Liver (tissue), 3 donors: ENCODE measurements at regions not wholly inside any gene's neighbourhood (a gene's known extent, or its start where the extent isn't known, plus 50 kb on each side); places are given as distances from the start of the nearest gene placed in this dataset.
"Not testable (repeated sequence)": the region's sequence is repeated elsewhere in the genome, so short reads cannot be mapped to it uniquely, and the experiment has no call there.

Experiments used
- FOXA2 ChIP-seq: IDR thresholded peaks from 2 replicates; pipeline ENCODE4 v1.6.1; 2016; ENCODE audit warnings: antibody characterized with exemption
- GABPA ChIP-seq, 2 donors: IDR thresholded peaks in 1 of 2; conservative IDR thresholded peaks in 1 of 2; 2 replicates each; pipeline ENCODE4 v1.6.1; 2016; ENCODE audit warnings: antibody characterized with exemption in 2 of 2, mild to moderate bottlenecking in 1 of 2, moderate library complexity in 1 of 2
- HNF4G ChIP-seq: IDR thresholded peaks from 2 replicates; pipeline ENCODE4 v1.6.1; 2016; ENCODE audit warnings: antibody characterized with exemption
- RAD21 ChIP-seq, 2 donors: IDR thresholded peaks; 2 replicates each; pipeline ENCODE4 v1.6.1; 2016; ENCODE audit warnings: antibody characterized with exemption in 2 of 2, mild to moderate bottlenecking in 2 of 2
- SP1 ChIP-seq: IDR thresholded peaks from 2 replicates; pipeline ENCODE4 v1.6.1; 2018; ENCODE audit warnings: antibody characterized with exemption, mild to moderate bottlenecking
- TAF1 ChIP-seq: conservative IDR thresholded peaks from 2 replicates; pipeline ENCODE4 v1.6.1; 2016; ENCODE audit warnings: antibody characterized with exemption, mild to moderate bottlenecking
- YY1 ChIP-seq: IDR thresholded peaks from 2 replicates; pipeline ENCODE4 v1.6.1; 2016; ENCODE audit warnings: antibody characterized with exemption, mild to moderate bottlenecking
- TF ChIP-seq, protein P1 (sequence below): fragments of 150-350 bp; IDR thresholded peaks from 2 replicates; pipeline ENCODE4 v1.5.1; 2017; ENCODE audit warnings: improper control_type of control experiment, low read depth, low read length; ENCODE audit not compliant: missing input control
- TF ChIP-seq, protein P2 (sequence below): IDR thresholded peaks from 2 replicates; pipeline ENCODE4 v1.6.1; 2016; ENCODE audit warnings: antibody characterized with exemption
- donor health status: healthy.
- donor health status: healthy.

DNA sequence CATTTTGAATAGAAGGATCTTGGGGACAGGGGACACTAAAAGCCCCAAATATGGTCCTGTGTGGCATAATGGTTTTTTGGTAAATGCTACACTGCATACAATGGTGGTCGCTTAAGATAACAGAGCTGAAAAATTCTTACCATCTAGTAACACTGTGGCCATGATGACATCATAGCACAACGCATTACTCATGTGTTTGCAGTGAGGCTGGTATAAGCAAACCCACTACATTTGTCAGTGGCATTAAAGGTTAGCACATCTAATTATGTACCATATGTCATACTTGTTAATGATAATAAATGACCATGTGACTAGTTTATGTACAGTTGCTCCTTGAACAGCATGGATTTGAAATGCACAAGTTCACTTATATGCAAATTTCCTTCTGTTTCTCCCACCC lies 188.4 kb upstream of the TPTE start:
- TF ChIP-seq, protein P1, sequence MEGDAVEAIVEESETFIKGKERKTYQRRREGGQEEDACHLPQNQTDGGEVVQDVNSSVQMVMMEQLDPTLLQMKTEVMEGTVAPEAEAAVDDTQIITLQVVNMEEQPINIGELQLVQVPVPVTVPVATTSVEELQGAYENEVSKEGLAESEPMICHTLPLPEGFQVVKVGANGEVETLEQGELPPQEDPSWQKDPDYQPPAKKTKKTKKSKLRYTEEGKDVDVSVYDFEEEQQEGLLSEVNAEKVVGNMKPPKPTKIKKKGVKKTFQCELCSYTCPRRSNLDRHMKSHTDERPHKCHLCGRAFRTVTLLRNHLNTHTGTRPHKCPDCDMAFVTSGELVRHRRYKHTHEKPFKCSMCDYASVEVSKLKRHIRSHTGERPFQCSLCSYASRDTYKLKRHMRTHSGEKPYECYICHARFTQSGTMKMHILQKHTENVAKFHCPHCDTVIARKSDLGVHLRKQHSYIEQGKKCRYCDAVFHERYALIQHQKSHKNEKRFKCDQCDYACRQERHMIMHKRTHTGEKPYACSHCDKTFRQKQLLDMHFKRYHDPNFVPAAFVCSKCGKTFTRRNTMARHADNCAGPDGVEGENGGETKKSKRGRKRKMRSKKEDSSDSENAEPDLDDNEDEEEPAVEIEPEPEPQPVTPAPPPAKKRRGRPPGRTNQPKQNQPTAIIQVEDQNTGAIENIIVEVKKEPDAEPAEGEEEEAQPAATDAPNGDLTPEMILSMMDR = not testable (repeated sequence)
- TF ChIP-seq, protein P2, sequence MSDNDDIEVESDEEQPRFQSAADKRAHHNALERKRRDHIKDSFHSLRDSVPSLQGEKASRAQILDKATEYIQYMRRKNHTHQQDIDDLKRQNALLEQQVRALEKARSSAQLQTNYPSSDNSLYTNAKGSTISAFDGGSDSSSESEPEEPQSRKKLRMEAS = not testable (repeated sequence)
- not testable (repeated sequence) for TF ChIP-seq RAD21 (IDR thresholded peaks at IDR 0.05); TAF1; FOXA2; HNF4G; YY1; SP1; GABPA (IDR thresholded peaks at IDR 0.05 in 1 of 2, conservative IDR thresholded peaks at IDR 0.05 in 1 of 2)
